Common myeloid progenitor, CD34-positive (primary cell): ENCODE measurements at regions not wholly inside any gene's neighbourhood (a gene's known extent, or its start where the extent isn't known, plus 50 kb on each side); places are given as distances from the start of the nearest gene placed in this dataset.

ENCODE experiments used
- CTCF ChIA-PET: fragments of 350-600 bp; sonication (Branson Sonifier 250); formaldehyde crosslinking; loops from one replicate; lab custom pipeline; 2021; ENCODE audit warnings: antibody characterized with exemption; lab: Charles Lee
- POLR2A ChIA-PET: fragments of 350-600 bp; sonication (Branson Sonifier 250); formaldehyde crosslinking; loops from one replicate; lab custom pipeline; 2021; ENCODE audit warnings: antibody characterized with exemption; lab: Charles Lee
- DNase-seq, 3 donors: peaks; one replicate each; pipeline versions ENCODE4 v3.0.0 to v3.0.0-alpha.2; 2013
- H3K27ac ChIP-seq, 2 experiments: 1 replicate in 1 of 2; 2 replicates in 1 of 2; pipeline ENCODE4 v1.7.0; 2013; ENCODE audit warnings: inconsistent platforms in 2 of 2, low read length in 2 of 2, mild to moderate bottlenecking in 2 of 2, low read depth in 1 of 2, moderate library complexity in 1 of 2; ENCODE audit not compliant: severe bottlenecking in 2 of 2, insufficient read depth in 1 of 2, poor library complexity in 1 of 2
- H3K27me3 ChIP-seq, 5 experiments: replicated peaks in 2 of 5; 1 replicate in 3 of 5; 2 replicates in 2 of 5; pipeline versions ENCODE4 v1.6.1 to v1.7.0; 2013; ENCODE audit warnings: low read length in 4 of 5, mild to moderate bottlenecking in 2 of 5, moderate library complexity in 2 of 5, inconsistent platforms in 1 of 5; ENCODE audit not compliant: insufficient read depth in 5 of 5, control insufficient read depth in 4 of 5
- H3K36me3 ChIP-seq, 4 experiments: 1 replicate in 2 of 4; 2 replicates in 2 of 4; pipeline versions ENCODE4 v1.6.1 to v1.7.0; 2013; ENCODE audit warnings: low read length in 3 of 4, control low read depth in 1 of 4, mild to moderate bottlenecking in 1 of 4; ENCODE audit not compliant: control insufficient read depth in 4 of 4, insufficient read depth in 4 of 4
- H3K4me1 ChIP-seq, 4 experiments: 1 replicate in 3 of 4; 2 replicates in 1 of 4; pipeline versions ENCODE4 v1.6.1 to v1.7.1; 2013; ENCODE audit warnings: low read length in 3 of 4, mild to moderate bottlenecking in 3 of 4, control low read depth in 1 of 4, inconsistent platforms in 1 of 4, moderate library complexity in 1 of 4; ENCODE audit not compliant: control insufficient read depth in 4 of 4, insufficient read depth in 4 of 4; ENCODE audit errors: control extremely low read depth in 1 of 4
- H3K4me3 ChIP-seq, 7 experiments: 1 replicate in 4 of 7; 2 replicates in 3 of 7; pipeline versions ENCODE4 v1.5.1 to v1.7.0; 2013; ENCODE audit warnings: mild to moderate bottlenecking in 7 of 7, low read length in 6 of 7, moderate library complexity in 6 of 7, inconsistent platforms in 2 of 7, low read depth in 2 of 7, control low read depth in 1 of 7; ENCODE audit not compliant: insufficient read depth in 4 of 7, control insufficient read depth in 1 of 7; ENCODE audit errors: extremely low read depth in 1 of 7
- H3K9me3 ChIP-seq, 5 experiments: 1 replicate in 4 of 5; 2 replicates in 1 of 5; pipeline versions ENCODE4 v1.6.1 to v1.7.1; 2013; ENCODE audit warnings: low read length in 4 of 5, mild to moderate bottlenecking in 2 of 5, inconsistent platforms in 1 of 5, low read depth in 1 of 5, moderate library complexity in 1 of 5; ENCODE audit not compliant: control insufficient read depth in 4 of 5, insufficient read depth in 2 of 5; ENCODE audit errors: control extremely low read depth in 1 of 5
- WGBS: methylation state at CpG from one replicate; pipeline ENCODE4 v1.1.5; 2013; ENCODE audit not compliant: insufficient coverage; 5-methylcytosine and 5-hydroxymethylcytosine counted together

- no peak for DNase-seq
- Histone ChIP-seq H3K27ac (no peak overlapping the region), H3K4me3 (no peak overlapping the region), H3K4me1 (peaks cover 0 to 3% (median 1%) of the 10 kb centered on the region in 4 experiments), H3K9me3 (no peaks in the 10 kb centered on the region), H3K36me3 (no peaks in the 10 kb centered on the region), H3K27me3 (no peaks in the 10 kb centered on the region)
- POLR2A ChIA-PET, result no interaction called here
- CTCF ChIA-PET, result no interaction called here
- WGBS, result no CpG with 5 or more reads among the region's 2 CpGs
Observed at GRCh38 chr2:61702088-61702467, 151.8 kb downstream of the FAM161A start.

- no peak overlapping the region for H3K27ac ChIP-seq
- CTCF ChIA-PET, result no interaction called here
- H3K27me3 ChIP-seq, result no peaks in the 10 kb centered on the region
- 17% methylated on average over 2 of the region's 4 CpGs for WGBS
- DNase-seq, result peak; percentile 14 to 57 (median 54)
- H3K9me3 ChIP-seq, result no peaks in the 10 kb centered on the region
- peaks cover 0 to 3% (median 1%) of the 10 kb centered on the region in 4 experiments for H3K4me1 ChIP-seq
- no peaks in the 10 kb centered on the region for H3K36me3 ChIP-seq
- POLR2A ChIA-PET, result no interaction called here
- H3K4me3 ChIP-seq, result no peak overlapping the region
Observed at GRCh38 chr2:61700464-61700863, 153.4 kb downstream of the FAM161A start.

- Histone ChIP-seq H3K36me3 (no peaks in the 10 kb centered on the region), H3K27ac (peak overlapping the region; percentile 46 to 86), H3K27me3 (no peaks in the 10 kb centered on the region), H3K9me3 (no peaks in the 10 kb centered on the region), H3K4me3 (peak overlapping the region; percentile 72 to 97 (median 87)), H3K4me1 (peaks cover 0 to 13% (median 12%) of the 10 kb centered on the region in 4 experiments)
- 0% methylated on average over 8 of the region's 47 CpGs for WGBS
- POLR2A ChIA-PET, result no interaction called here
- peak; percentile 78 to 85 (median 82) for DNase-seq
- CTCF ChIA-PET, result no interaction called here
Observed at GRCh38 chr2:61694312-61695274, 156.4 kb upstream of the XPO1 start.

- peak in 2 of 3 donors; percentile 28 to 41 for DNase-seq
- Histone ChIP-seq H3K4me1 (peaks cover 0 to 13% (median 12%) of the 10 kb centered on the region in 4 experiments), H3K27me3 (no peaks in the 10 kb centered on the region), H3K27ac (peak overlapping the region in 1 of 2 experiments; percentile 86), H3K4me3 (peak overlapping the region in 5 of 7 experiments; percentile 81 to 97 (median 89)), H3K36me3 (no peaks in the 10 kb centered on the region), H3K9me3 (no peaks in the 10 kb centered on the region)
- CTCF ChIA-PET, result no interaction called here
- POLR2A ChIA-PET, result no interaction called here
- WGBS, result no CpG with 5 or more reads among the region's 2 CpGs
Observed at GRCh38 chr2:61693744-61694143, 155.6 kb upstream of the XPO1 start.

- H3K4me3 ChIP-seq, result no peak overlapping the region
- peaks cover 0 to 3% (median 0%) of the 10 kb centered on the region in 5 experiments for H3K9me3 ChIP-seq
- ChIA-PET POLR2A (no interaction called here), CTCF (no interaction called here)
- no peak overlapping the region for H3K27ac ChIP-seq
- peaks cover 0 to 11% (median 10%) of the 10 kb centered on the region in 4 experiments for H3K4me1 ChIP-seq
- no peak for DNase-seq
- no peaks in the 10 kb centered on the region for H3K36me3 ChIP-seq
- H3K27me3 ChIP-seq, result no peaks in the 10 kb centered on the region
Observed at GRCh38 chr2:61690078-61690596, 152.0 kb upstream of the XPO1 start.

GRCh38 chr2:61689568-61689967, 151.4 kb upstream of the XPO1 start:
- Histone ChIP-seq H3K27me3 (no peaks in the 10 kb centered on the region), H3K36me3 (no peaks in the 10 kb centered on the region), H3K27ac (no peak overlapping the region), H3K9me3 (peaks cover 0 to 3% (median 0%) of the 10 kb centered on the region in 5 experiments), H3K4me1 (peaks cover 0 to 8% (median 7%) of the 10 kb centered on the region in 4 experiments), H3K4me3 (no peak overlapping the region)
- CTCF ChIA-PET, result no interaction called here
- POLR2A ChIA-PET, result no interaction called here
- peak in 2 of 3 donors; percentile 21 to 27 for DNase-seq
- WGBS, result 83% methylated on average over 2 of the region's 5 CpGs
